RWPE2 (cell line): ENCODE measurements at regions not wholly inside any gene's neighbourhood (a gene's known extent, or its start where the extent isn't known, plus 50 kb on each side); places are given as distances from the start of the nearest gene placed in this dataset.
"Not testable (repeated sequence)": the region's sequence is repeated elsewhere in the genome, so short reads cannot be mapped to it uniquely, and the experiment has no call there.

Experiments used
- ATAC-seq: fragments of 200-7000 bp; cut with Tn5 transposase; 3 replicates; pipeline ENCODE4 v1.9.1; 2021; ENCODE audit warnings: low read depth
- DNase-seq: peaks from one replicate; pipeline ENCODE4 v3.0.0-alpha.2; 2020; ENCODE audit warnings: low spot score
- H3K27ac ChIP-seq: fragments of 450-650 bp; 2 replicates; pipeline ENCODE4 v1.5.1; 2017; ENCODE audit warnings: mild to moderate bottlenecking; ENCODE audit not compliant: poor library complexity, severe bottlenecking
- H3K27me3 ChIP-seq: fragments of 250-450 bp; sonication (Bioruptor Pico); 2 replicates; pipeline ENCODE4 v1.5.1; 2021; ENCODE audit warnings: mild to moderate bottlenecking, moderate library complexity; ENCODE audit not compliant: insufficient read depth, poor library complexity, severe bottlenecking
- H3K36me3 ChIP-seq: fragments of 250-450 bp; sonication (Bioruptor Pico); 2 replicates; pipeline ENCODE4 v1.5.1; 2020; ENCODE audit warnings: low read depth, mild to moderate bottlenecking, moderate library complexity
- H3K4me1 ChIP-seq: fragments of 250-450 bp; sonication (Bioruptor Pico); 2 replicates; pipeline ENCODE4 v1.5.1; 2021; ENCODE audit warnings: mild to moderate bottlenecking, moderate library complexity; ENCODE audit not compliant: insufficient read depth, poor library complexity, severe bottlenecking
- H3K4me3 ChIP-seq: fragments of 250-450 bp; sonication (Bioruptor Pico); 2 replicates; pipeline ENCODE4 v1.5.1; 2021; ENCODE audit warnings: mild to moderate bottlenecking, moderate library complexity; ENCODE audit not compliant: severe bottlenecking
- H3K9me3 ChIP-seq: fragments of 250-450 bp; sonication (Bioruptor Pico); 2 replicates; pipeline ENCODE4 v1.5.1; 2021; ENCODE audit warnings: mild to moderate bottlenecking, moderate library complexity; ENCODE audit not compliant: severe bottlenecking
- CTCF ChIP-seq: fragments of 450-650 bp; IDR thresholded peaks from one replicate; pipeline ENCODE4 v1.5.1; 2017; ENCODE audit warnings: mild to moderate bottlenecking, moderate library complexity; ENCODE audit not compliant: poor library complexity, severe bottlenecking

GRCh38 chr12:27865421-27865820 lies 85.4 kb upstream of the MANSC4 start:
- ATAC-seq (no peak), DNase-seq (no peak)
- TF ChIP-seq CTCF = no peak
- Histone ChIP-seq H3K4me3 (no peak overlapping the region), H3K27ac (no peak overlapping the region), H3K27me3 (no peaks in the 10 kb centered on the region), H3K36me3 (no peaks in the 10 kb centered on the region), H3K9me3 (no peaks in the 10 kb centered on the region), H3K4me1 (no peaks in the 10 kb centered on the region)

DNA sequence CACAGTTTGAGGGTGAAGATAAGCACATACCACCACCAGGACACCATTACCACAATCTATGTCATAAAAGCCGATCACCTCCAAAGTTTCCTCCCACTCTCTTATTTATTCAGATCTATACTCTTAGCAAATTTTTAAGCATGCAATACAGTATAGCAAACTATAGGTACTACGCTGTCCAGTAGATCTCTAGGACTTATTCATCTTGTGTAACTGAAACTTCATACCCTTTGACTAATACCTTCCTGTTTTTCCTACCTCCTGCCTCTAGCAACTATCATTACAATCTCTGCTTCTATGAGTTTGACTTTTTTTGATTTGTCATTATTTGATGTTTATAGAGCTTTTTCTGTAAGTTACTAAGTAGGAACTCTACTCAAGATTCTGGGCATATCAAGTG lies 84.5 kb upstream of the MANSC4 start:
- Histone ChIP-seq H3K4me3 (no peak overlapping the region), H3K36me3 (no peaks in the 10 kb centered on the region), H3K9me3 (no peaks in the 10 kb centered on the region), H3K27ac (no peak overlapping the region), H3K27me3 (no peaks in the 10 kb centered on the region), H3K4me1 (no peaks in the 10 kb centered on the region)
- no peak for DNase-seq
- no peak for ATAC-seq
- TF ChIP-seq CTCF = no peak

DNA sequence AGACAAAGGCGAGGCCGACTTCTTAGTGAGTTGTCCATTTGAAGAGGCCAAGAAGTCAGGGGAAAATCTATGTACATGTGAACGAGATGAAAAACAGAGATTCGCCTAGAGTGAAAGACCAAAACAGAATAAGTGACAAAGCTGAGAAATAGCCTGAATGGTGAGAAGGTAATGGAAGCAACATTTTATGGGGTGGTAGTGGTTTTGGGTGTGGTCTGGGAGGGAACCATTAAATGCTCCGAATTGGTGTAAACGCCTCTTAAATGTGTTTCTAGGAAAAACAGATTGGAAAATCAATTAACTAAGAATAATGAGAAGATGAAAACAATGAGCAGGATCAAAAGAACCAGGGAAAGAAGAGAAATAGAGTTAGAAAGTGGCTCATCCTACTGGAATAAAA lies 83.8 kb upstream of the MANSC4 start:
- no peak for TF ChIP-seq CTCF
- no peaks in the 10 kb centered on the region for H3K27me3 ChIP-seq
- no peaks in the 10 kb centered on the region for H3K36me3 ChIP-seq
- H3K4me1 ChIP-seq = no peaks in the 10 kb centered on the region
- ATAC-seq (no peak), DNase-seq (no peak)
- H3K9me3 ChIP-seq = no peaks in the 10 kb centered on the region
- H3K27ac ChIP-seq = no peak overlapping the region
- no peak overlapping the region for H3K4me3 ChIP-seq

DNA sequence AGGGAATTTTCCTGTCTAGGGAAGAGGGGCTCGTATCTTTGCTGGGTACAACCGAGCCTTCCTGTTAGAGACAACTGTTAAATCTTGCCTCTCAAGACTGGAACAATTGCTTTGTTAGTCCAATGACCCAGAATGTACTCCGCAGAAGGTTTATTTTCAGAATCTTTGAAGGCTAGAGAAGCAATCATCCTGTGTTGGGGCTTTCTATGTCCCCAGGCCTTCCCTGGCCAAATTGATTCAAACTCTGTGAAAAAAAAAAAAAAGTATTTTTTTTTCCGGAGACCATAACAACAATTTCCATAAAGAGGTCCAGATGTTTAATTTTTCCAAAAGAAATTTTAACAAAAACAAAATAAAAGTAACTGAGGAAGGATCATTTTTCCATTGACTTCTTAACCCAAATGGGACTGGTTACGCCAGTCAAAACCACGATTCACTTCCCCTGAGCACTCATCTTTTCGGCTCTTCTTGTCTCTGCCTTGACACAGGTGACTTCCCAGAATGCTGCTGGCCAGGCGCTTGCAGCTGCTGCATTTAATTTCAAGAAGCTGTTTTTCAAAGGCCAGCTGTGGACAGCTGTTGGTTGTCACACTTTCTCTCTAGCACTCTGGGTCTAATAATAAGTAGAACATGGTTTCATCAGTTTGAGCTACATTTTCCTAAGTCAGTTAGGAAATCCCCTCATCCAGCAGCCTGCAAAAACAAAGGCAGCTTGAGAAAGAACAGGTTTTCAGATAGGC lies 81.6 kb upstream of the MANSC4 start:
- Histone ChIP-seq H3K9me3 (no peaks in the 10 kb centered on the region), H3K27me3 (no peaks in the 10 kb centered on the region), H3K27ac (no peak overlapping the region), H3K36me3 (no peaks in the 10 kb centered on the region), H3K4me3 (no peak overlapping the region), H3K4me1 (no peaks in the 10 kb centered on the region)
- DNase-seq (no peak), ATAC-seq (no peak)
- TF ChIP-seq CTCF = no peak

DNA sequence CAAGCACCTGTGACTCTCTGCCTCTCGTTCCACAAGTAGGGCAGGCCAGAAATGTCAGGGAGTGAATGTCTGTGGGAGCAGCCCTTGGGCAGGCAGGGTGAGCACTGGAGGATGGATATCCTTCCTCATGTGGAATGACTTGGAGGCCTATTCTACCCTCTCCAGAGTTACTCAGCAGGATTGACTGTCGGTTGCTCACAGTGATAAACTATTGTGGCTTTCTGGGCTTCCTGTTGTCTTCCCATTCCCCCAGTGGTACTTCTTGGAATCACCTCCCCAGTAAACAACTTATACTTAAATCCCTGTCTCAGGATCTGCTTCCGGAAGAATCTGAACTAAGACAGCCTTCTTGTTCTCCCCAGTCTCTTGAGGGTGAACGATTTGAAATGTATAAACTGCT lies 79.6 kb upstream of the MANSC4 start:
- no peak overlapping the region for H3K27ac ChIP-seq
- no peak for DNase-seq
- no peak for ATAC-seq

DNA sequence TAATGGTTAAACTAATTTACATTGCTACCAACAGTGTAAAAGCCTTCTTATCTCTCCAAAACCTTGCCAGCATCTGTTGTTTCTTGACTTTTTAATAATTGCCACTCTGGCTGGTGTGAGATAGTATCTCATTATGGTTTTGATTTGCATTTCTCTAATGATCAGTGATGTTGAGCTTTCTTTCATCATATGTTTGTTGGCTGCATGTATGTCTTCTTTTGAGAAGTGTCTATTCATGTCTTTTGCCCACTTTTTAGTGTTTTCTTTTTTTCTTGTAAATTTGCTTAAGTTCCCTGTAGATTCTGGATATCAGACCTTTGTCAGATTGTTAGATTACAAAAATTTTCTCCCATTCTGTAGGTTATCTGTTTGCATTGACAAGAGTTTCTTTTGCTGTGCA lies 77.0 kb upstream of the MANSC4 start:
- H3K27me3 ChIP-seq, DNase-seq, ATAC-seq: not testable (repeated sequence)

More for the DNA sequence above, 79.6 kb upstream of the MANSC4 start:
- no peaks in the 10 kb centered on the region for H3K9me3 ChIP-seq
- H3K27me3 ChIP-seq = no peaks in the 10 kb centered on the region
- H3K36me3 ChIP-seq = no peaks in the 10 kb centered on the region
- no peak for TF ChIP-seq CTCF
- no peak overlapping the region for H3K4me3 ChIP-seq
- H3K4me1 ChIP-seq = no peaks in the 10 kb centered on the region

More for the DNA sequence above, 77.0 kb upstream of the MANSC4 start:
- not testable (repeated sequence) for H3K4me3 ChIP-seq, H3K9me3 ChIP-seq, H3K27ac ChIP-seq, H3K36me3 ChIP-seq, H3K4me1 ChIP-seq
